ENCODE measurements at regions not wholly inside any gene's neighbourhood (a gene's known extent, or its start where the extent isn't known, plus 50 kb on each side); places are given as distances from the start of the nearest gene placed in this dataset.
"Not testable (repeated sequence)": the region's sequence is repeated elsewhere in the genome, so short reads cannot be mapped to it uniquely, and the experiment has no call there.

DNA sequence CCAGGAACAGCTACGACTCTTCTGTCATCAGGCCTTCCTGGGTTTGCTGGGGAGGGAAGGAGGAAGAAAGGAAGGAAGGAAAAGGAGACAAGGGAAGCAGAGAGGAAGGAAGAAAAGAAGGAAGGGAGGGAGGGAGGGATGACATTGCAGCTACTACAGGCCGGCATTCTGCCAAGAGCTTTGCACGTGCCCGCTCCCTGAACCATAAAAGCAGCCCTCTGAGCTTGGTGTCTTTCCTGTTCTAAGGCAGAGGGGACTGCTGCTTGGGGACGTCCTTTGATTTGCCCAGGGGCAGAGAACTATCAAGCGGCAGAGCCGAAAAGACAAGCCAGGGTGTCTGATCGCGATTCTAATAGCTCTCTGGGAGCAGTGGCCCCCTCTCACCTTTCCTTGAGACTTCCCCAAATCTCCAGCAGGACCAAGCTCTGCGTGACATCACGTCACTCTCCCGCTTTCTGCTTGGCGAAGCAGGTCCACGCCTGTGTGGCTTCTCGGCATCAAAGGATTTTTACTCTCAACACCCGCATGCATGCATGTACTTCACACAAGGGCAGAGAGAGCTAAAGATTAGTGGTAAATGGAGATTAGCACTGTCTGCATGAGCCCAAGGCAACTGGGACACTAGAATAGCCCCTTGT is 167.8 kb upstream of the AUTS2 start:
- no peak overlapping the region for H2AFZ ChIP-seq (ENCODE audit: low read length)
- peak overlapping the region; percentile 28 for H3K4me2 ChIP-seq (ENCODE audit: insufficient read depth, low read length)
- H3K4me1 ChIP-seq (ENCODE audit: insufficient read depth, low read length) = no peaks in the 10 kb centered on the region
- H3K79me2 ChIP-seq (ENCODE audit: insufficient read depth, low read length) = no peaks in the 10 kb centered on the region
- no peak overlapping the region for H3K27ac ChIP-seq (ENCODE audit: low read depth, low read length)
- H3K27me3 ChIP-seq (ENCODE audit: insufficient read depth, low read length) = no peaks in the 10 kb centered on the region
- DNase-seq (ENCODE audit: insufficient read length, low spot score, missing footprints) = peak; percentile 43
- H4K20me1 ChIP-seq (ENCODE audit: insufficient read depth, low read length) = no peaks in the 10 kb centered on the region
- H3K36me3 ChIP-seq (ENCODE audit: insufficient read depth, low read length) = no peaks in the 10 kb centered on the region
- H3K9me3 ChIP-seq (ENCODE audit: low read depth, low read length) = no peaks in the 10 kb centered on the region
- H3K4me3 ChIP-seq (ENCODE audit: insufficient read depth, low read length) = no peak overlapping the region
- TF ChIP-seq, protein P1, sequence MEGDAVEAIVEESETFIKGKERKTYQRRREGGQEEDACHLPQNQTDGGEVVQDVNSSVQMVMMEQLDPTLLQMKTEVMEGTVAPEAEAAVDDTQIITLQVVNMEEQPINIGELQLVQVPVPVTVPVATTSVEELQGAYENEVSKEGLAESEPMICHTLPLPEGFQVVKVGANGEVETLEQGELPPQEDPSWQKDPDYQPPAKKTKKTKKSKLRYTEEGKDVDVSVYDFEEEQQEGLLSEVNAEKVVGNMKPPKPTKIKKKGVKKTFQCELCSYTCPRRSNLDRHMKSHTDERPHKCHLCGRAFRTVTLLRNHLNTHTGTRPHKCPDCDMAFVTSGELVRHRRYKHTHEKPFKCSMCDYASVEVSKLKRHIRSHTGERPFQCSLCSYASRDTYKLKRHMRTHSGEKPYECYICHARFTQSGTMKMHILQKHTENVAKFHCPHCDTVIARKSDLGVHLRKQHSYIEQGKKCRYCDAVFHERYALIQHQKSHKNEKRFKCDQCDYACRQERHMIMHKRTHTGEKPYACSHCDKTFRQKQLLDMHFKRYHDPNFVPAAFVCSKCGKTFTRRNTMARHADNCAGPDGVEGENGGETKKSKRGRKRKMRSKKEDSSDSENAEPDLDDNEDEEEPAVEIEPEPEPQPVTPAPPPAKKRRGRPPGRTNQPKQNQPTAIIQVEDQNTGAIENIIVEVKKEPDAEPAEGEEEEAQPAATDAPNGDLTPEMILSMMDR (IDR thresholded peaks at IDR 0.05; ENCODE audit: extremely low read depth, low read depth, low read length) = no peak

- no peaks in the 10 kb centered on the region for H4K20me1 ChIP-seq (ENCODE audit: insufficient read depth, low read length)
- TF ChIP-seq, protein P1 (IDR thresholded peaks at IDR 0.05; ENCODE audit: extremely low read depth, low read depth, low read length) = no peak
- H3K4me1 ChIP-seq (ENCODE audit: insufficient read depth, low read length) = no peaks in the 10 kb centered on the region
- no peak overlapping the region for H3K4me2 ChIP-seq (ENCODE audit: insufficient read depth, low read length)
- H3K27me3 ChIP-seq (ENCODE audit: insufficient read depth, low read length) = no peaks in the 10 kb centered on the region
- DNase-seq (ENCODE audit: insufficient read length, low spot score, missing footprints) = peak; percentile 29
- no peak overlapping the region for H2AFZ ChIP-seq (ENCODE audit: low read length)
- H3K4me3 ChIP-seq (ENCODE audit: insufficient read depth, low read length) = no peak overlapping the region
- no peaks in the 10 kb centered on the region for H3K9me3 ChIP-seq (ENCODE audit: low read depth, low read length)
- no peak overlapping the region for H3K27ac ChIP-seq (ENCODE audit: low read depth, low read length)
- H3K79me2 ChIP-seq (ENCODE audit: insufficient read depth, low read length) = no peaks in the 10 kb centered on the region
- H3K36me3 ChIP-seq (ENCODE audit: insufficient read depth, low read length) = no peaks in the 10 kb centered on the region
Observed at GRCh38 chr7:69431626-69432025, 166.6 kb upstream of the AUTS2 start.

- H3K9me3 ChIP-seq (ENCODE audit: low read depth, low read length); H3K4me2 ChIP-seq (ENCODE audit: insufficient read depth, low read length); H3K4me1 ChIP-seq (ENCODE audit: insufficient read depth, low read length); H2AFZ ChIP-seq (ENCODE audit: low read length); H3K27ac ChIP-seq (ENCODE audit: low read depth, low read length); H3K79me2 ChIP-seq (ENCODE audit: insufficient read depth, low read length); H4K20me1 ChIP-seq (ENCODE audit: insufficient read depth, low read length); H3K4me3 ChIP-seq (ENCODE audit: insufficient read depth, low read length); H3K27me3 ChIP-seq (ENCODE audit: insufficient read depth, low read length); DNase-seq (ENCODE audit: insufficient read length, low spot score, missing footprints); H3K36me3 ChIP-seq (ENCODE audit: insufficient read depth, low read length): not testable (repeated sequence)
Observed at GRCh38 chr7:69432276-69432675, 166.0 kb upstream of the AUTS2 start.

DNA sequence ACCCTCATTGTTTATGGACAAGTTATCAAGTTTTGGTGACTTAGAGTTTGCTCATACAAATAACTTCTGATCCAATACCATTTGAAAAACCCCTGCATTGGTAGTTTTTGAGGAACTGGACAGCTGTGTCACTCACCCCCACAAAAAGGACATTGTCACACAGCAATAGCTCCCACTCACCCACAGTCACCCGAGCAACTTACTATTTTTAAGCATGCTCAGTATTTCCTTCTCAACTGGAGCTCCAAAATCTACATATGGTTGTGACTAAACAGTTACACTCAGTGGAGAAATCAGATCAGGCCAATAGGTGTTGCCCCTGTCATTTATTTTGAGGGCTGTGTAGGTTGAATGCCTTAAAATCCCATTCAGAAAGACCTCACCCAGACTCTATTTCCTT is 165.2 kb upstream of the AUTS2 start:
- H3K36me3 ChIP-seq (ENCODE audit: insufficient read depth, low read length) = no peaks in the 10 kb centered on the region
- DNase-seq (ENCODE audit: insufficient read length, low spot score, missing footprints) = peak; percentile 50
- no peaks in the 10 kb centered on the region for H3K79me2 ChIP-seq (ENCODE audit: insufficient read depth, low read length)
- no peak overlapping the region for H3K4me3 ChIP-seq (ENCODE audit: insufficient read depth, low read length)
- H3K27me3 ChIP-seq (ENCODE audit: insufficient read depth, low read length) = no peaks in the 10 kb centered on the region
- H2AFZ ChIP-seq (ENCODE audit: low read length) = no peak overlapping the region
- no peak overlapping the region for H3K4me2 ChIP-seq (ENCODE audit: insufficient read depth, low read length)
- H3K4me1 ChIP-seq (ENCODE audit: insufficient read depth, low read length) = no peaks in the 10 kb centered on the region
- no peak overlapping the region for H3K27ac ChIP-seq (ENCODE audit: low read depth, low read length)
- TF ChIP-seq, protein P1 (IDR thresholded peaks at IDR 0.05; ENCODE audit: extremely low read depth, low read depth, low read length) = no peak
- H3K9me3 ChIP-seq (ENCODE audit: low read depth, low read length) = no peaks in the 10 kb centered on the region
- H4K20me1 ChIP-seq (ENCODE audit: insufficient read depth, low read length) = no peaks in the 10 kb centered on the region

Data from osteoblast (primary cell).